ENCODE measurements at regions not wholly inside any gene's neighbourhood (a gene's known extent, or its start where the extent isn't known, plus 50 kb on each side); places are given as distances from the start of the nearest gene placed in this dataset.

DNA sequence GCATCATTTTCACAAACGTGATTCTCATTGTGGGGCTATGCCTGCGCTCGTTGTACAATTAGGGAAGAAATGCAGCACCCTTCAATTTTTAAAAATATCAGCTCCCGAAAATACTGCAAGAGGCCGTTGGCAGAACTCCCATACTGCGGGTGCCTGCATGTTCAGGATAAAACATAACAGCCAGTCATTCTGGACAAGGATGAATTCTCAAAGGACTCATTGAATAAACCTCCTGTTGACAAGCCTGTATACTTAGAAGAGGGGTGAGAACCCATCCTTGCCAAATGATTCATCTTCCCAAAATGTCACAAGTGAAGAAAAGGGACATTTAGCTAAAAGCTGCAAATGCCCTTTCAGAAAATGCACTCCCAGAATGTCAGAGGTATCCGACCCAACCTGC, 141.9 kb downstream of the CSNK2A3 start:
- no peak for ATAC-seq
- CTCF ChIA-PET: no interaction called here
- Mint-ChIP-seq H3K27me3 (ENCODE audit: low read depth) (peaks cover 3% of the 10 kb centered on the region; the same call in 1 of the 2 replicates), H3K4me3 (no peak overlapping the region), H3K4me1 (peaks cover 3% of the 10 kb centered on the region; the same call in 1 of the 2 replicates), H3K27ac (no peak overlapping the region), H3K9me3 (peaks cover 6% of the 10 kb centered on the region), H3K36me3 (no peaks in the 10 kb centered on the region)
- POLR2A ChIA-PET: no interaction called here
- TF ChIP-seq ETV6 (CRISPR knock-in tag; IDR thresholded peaks at IDR 0.05) (no peak), TEAD4 (CRISPR knock-in tag; IDR thresholded peaks at IDR 0.05) (no peak), ZNF263 (CRISPR knock-in tag; IDR thresholded peaks at IDR 0.05; ENCODE audit: low read depth) (no peak), SOX15 (CRISPR knock-in tag; IDR thresholded peaks at IDR 0.05) (no peak)
- TF ChIP-seq, protein P1, sequence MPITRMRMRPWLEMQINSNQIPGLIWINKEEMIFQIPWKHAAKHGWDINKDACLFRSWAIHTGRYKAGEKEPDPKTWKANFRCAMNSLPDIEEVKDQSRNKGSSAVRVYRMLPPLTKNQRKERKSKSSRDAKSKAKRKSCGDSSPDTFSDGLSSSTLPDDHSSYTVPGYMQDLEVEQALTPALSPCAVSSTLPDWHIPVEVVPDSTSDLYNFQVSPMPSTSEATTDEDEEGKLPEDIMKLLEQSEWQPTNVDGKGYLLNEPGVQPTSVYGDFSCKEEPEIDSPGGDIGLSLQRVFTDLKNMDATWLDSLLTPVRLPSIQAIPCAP (CRISPR knock-in tag; IDR thresholded peaks at IDR 0.05): no peak
- TF ChIP-seq, protein P2, sequence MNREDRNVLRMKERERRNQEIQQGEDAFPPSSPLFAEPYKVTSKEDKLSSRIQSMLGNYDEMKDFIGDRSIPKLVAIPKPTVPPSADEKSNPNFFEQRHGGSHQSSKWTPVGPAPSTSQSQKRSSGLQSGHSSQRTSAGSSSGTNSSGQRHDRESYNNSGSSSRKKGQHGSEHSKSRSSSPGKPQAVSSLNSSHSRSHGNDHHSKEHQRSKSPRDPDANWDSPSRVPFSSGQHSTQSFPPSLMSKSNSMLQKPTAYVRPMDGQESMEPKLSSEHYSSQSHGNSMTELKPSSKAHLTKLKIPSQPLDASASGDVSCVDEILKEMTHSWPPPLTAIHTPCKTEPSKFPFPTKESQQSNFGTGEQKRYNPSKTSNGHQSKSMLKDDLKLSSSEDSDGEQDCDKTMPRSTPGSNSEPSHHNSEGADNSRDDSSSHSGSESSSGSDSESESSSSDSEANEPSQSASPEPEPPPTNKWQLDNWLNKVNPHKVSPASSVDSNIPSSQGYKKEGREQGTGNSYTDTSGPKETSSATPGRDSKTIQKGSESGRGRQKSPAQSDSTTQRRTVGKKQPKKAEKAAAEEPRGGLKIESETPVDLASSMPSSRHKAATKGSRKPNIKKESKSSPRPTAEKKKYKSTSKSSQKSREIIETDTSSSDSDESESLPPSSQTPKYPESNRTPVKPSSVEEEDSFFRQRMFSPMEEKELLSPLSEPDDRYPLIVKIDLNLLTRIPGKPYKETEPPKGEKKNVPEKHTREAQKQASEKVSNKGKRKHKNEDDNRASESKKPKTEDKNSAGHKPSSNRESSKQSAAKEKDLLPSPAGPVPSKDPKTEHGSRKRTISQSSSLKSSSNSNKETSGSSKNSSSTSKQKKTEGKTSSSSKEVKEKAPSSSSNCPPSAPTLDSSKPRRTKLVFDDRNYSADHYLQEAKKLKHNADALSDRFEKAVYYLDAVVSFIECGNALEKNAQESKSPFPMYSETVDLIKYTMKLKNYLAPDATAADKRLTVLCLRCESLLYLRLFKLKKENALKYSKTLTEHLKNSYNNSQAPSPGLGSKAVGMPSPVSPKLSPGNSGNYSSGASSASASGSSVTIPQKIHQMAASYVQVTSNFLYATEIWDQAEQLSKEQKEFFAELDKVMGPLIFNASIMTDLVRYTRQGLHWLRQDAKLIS (CRISPR knock-in tag; IDR thresholded peaks at IDR 0.05; ENCODE audit: borderline replicate concordance): no peak
- no peak for DNase-seq (ENCODE audit: low spot score)

DNA sequence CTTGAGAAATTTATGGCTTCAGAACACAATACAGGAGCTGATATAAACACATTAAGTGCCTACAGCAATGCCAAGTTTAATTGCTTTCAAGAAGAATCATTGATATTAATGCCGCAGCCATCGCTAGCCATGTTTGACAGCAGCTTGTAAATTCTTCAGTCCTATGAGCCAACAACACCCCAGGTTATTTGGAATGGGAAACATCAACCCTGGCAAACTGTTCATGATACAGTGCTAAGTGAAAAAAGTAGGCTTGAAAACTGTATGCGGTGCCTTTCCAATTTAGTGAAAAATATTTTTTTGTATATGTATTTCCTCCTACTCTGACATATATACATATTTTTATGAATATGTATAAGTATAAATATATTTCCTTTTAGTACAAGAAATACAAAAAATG, 142.6 kb downstream of the CSNK2A3 start:
- H3K27ac Mint-ChIP-seq: no peak overlapping the region
- TF ChIP-seq ZNF317 (CRISPR knock-in tag; IDR thresholded peaks at IDR 0.05; ENCODE audit: borderline replicate concordance, low read depth) (no peak), JUN (CRISPR knock-in tag; IDR thresholded peaks at IDR 0.05) (no peak), SMAD3 (CRISPR knock-in tag; IDR thresholded peaks at IDR 0.05; ENCODE audit: borderline replicate concordance) (no peak), RORB (CRISPR knock-in tag; IDR thresholded peaks at IDR 0.05) (no peak), FOXJ3 (CRISPR knock-in tag; IDR thresholded peaks at IDR 0.05; ENCODE audit: borderline replicate concordance) (no peak), NR3C1 (CRISPR knock-in tag; conservative IDR thresholded peaks at IDR 0.05; ENCODE audit: low read depth) (no peak), MXD4 (CRISPR knock-in tag; IDR thresholded peaks at IDR 0.05; ENCODE audit: borderline replicate concordance) (no peak)
- TF ChIP-seq, protein P3, sequence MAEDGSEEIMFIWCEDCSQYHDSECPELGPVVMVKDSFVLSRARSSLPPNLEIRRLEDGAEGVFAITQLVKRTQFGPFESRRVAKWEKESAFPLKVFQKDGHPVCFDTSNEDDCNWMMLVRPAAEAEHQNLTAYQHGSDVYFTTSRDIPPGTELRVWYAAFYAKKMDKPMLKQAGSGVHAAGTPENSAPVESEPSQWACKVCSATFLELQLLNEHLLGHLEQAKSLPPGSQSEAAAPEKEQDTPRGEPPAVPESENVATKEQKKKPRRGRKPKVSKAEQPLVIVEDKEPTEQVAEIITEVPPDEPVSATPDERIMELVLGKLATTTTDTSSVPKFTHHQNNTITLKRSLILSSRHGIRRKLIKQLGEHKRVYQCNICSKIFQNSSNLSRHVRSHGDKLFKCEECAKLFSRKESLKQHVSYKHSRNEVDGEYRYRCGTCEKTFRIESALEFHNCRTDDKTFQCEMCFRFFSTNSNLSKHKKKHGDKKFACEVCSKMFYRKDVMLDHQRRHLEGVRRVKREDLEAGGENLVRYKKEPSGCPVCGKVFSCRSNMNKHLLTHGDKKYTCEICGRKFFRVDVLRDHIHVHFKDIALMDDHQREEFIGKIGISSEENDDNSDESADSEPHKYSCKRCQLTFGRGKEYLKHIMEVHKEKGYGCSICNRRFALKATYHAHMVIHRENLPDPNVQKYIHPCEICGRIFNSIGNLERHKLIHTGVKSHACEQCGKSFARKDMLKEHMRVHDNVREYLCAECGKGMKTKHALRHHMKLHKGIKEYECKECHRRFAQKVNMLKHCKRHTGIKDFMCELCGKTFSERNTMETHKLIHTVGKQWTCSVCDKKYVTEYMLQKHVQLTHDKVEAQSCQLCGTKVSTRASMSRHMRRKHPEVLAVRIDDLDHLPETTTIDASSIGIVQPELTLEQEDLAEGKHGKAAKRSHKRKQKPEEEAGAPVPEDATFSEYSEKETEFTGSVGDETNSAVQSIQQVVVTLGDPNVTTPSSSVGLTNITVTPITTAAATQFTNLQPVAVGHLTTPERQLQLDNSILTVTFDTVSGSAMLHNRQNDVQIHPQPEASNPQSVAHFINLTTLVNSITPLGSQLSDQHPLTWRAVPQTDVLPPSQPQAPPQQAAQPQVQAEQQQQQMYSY (CRISPR knock-in tag; IDR thresholded peaks at IDR 0.05): no peak
- TF ChIP-seq, protein P4, sequence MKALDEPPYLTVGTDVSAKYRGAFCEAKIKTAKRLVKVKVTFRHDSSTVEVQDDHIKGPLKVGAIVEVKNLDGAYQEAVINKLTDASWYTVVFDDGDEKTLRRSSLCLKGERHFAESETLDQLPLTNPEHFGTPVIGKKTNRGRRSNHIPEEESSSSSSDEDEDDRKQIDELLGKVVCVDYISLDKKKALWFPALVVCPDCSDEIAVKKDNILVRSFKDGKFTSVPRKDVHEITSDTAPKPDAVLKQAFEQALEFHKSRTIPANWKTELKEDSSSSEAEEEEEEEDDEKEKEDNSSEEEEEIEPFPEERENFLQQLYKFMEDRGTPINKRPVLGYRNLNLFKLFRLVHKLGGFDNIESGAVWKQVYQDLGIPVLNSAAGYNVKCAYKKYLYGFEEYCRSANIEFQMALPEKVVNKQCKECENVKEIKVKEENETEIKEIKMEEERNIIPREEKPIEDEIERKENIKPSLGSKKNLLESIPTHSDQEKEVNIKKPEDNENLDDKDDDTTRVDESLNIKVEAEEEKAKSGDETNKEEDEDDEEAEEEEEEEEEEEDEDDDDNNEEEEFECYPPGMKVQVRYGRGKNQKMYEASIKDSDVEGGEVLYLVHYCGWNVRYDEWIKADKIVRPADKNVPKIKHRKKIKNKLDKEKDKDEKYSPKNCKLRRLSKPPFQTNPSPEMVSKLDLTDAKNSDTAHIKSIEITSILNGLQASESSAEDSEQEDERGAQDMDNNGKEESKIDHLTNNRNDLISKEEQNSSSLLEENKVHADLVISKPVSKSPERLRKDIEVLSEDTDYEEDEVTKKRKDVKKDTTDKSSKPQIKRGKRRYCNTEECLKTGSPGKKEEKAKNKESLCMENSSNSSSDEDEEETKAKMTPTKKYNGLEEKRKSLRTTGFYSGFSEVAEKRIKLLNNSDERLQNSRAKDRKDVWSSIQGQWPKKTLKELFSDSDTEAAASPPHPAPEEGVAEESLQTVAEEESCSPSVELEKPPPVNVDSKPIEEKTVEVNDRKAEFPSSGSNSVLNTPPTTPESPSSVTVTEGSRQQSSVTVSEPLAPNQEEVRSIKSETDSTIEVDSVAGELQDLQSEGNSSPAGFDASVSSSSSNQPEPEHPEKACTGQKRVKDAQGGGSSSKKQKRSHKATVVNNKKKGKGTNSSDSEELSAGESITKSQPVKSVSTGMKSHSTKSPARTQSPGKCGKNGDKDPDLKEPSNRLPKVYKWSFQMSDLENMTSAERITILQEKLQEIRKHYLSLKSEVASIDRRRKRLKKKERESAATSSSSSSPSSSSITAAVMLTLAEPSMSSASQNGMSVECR (CRISPR knock-in tag; IDR thresholded peaks at IDR 0.05; ENCODE audit: borderline replicate concordance): no peak
- TF ChIP-seq, protein P5, sequence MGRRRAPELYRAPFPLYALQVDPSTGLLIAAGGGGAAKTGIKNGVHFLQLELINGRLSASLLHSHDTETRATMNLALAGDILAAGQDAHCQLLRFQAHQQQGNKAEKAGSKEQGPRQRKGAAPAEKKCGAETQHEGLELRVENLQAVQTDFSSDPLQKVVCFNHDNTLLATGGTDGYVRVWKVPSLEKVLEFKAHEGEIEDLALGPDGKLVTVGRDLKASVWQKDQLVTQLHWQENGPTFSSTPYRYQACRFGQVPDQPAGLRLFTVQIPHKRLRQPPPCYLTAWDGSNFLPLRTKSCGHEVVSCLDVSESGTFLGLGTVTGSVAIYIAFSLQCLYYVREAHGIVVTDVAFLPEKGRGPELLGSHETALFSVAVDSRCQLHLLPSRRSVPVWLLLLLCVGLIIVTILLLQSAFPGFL (CRISPR knock-in tag; IDR thresholded peaks at IDR 0.05; ENCODE audit: borderline replicate concordance): no peak
- TF ChIP-seq, protein P6, sequence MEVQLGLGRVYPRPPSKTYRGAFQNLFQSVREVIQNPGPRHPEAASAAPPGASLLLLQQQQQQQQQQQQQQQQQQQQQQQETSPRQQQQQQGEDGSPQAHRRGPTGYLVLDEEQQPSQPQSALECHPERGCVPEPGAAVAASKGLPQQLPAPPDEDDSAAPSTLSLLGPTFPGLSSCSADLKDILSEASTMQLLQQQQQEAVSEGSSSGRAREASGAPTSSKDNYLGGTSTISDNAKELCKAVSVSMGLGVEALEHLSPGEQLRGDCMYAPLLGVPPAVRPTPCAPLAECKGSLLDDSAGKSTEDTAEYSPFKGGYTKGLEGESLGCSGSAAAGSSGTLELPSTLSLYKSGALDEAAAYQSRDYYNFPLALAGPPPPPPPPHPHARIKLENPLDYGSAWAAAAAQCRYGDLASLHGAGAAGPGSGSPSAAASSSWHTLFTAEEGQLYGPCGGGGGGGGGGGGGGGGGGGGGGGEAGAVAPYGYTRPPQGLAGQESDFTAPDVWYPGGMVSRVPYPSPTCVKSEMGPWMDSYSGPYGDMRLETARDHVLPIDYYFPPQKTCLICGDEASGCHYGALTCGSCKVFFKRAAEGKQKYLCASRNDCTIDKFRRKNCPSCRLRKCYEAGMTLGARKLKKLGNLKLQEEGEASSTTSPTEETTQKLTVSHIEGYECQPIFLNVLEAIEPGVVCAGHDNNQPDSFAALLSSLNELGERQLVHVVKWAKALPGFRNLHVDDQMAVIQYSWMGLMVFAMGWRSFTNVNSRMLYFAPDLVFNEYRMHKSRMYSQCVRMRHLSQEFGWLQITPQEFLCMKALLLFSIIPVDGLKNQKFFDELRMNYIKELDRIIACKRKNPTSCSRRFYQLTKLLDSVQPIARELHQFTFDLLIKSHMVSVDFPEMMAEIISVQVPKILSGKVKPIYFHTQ (CRISPR knock-in tag; IDR thresholded peaks at IDR 0.05): no peak
- H3K4me3 Mint-ChIP-seq: no peak overlapping the region
- no peaks in the 10 kb centered on the region for H3K36me3 Mint-ChIP-seq
- peaks cover 3% of the 10 kb centered on the region; the same call in 1 of the 2 replicates for H3K4me1 Mint-ChIP-seq
- DNase-seq (ENCODE audit: low spot score) (no peak), ATAC-seq (no peak)
- peaks cover 3% of the 10 kb centered on the region; the same call in 1 of the 2 replicates for H3K27me3 Mint-ChIP-seq (ENCODE audit: low read depth)
- POLR2A ChIA-PET: no interaction called here
- H3K9me3 Mint-ChIP-seq: peaks cover 6% of the 10 kb centered on the region
- CTCF ChIA-PET: no interaction called here
